ENCODE measurements at regions not wholly inside any gene's neighbourhood (a gene's known extent, or its start where the extent isn't known, plus 50 kb on each side); places are given as distances from the start of the nearest gene placed in this dataset.
A peak's percentile ranks its signal among the peaks of the same experiment; 100 is the strongest.
"Not testable (repeated sequence)": the region's sequence is repeated elsewhere in the genome, so short reads cannot be mapped to it uniquely, and the experiment has no call there.

DNA sequence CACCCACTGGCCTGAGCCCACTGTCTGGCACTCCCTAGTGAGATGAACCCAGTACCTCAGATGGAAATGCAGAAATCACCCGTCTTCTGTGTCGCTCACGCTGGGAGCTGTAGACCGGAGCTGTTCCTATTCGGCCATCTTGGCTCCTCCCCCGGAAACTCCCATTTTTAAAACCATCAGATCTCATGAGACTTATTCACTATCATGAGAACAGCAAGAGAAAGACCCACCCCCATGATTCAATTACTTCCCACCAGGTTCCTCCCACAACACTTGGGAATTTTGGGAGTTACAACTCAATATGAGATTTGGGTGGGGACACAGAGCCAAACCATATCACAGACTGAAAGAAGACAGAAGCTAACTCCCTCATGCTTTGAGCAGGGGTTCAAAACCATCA lies 134.5 kb downstream of the SLC39A8 start:
- not testable (repeated sequence) for DNase-seq (ENCODE audit: low spot score)

GRCh38 chr4:102204634-102205033 lies 140.6 kb downstream of the SLC39A8 start:
- DNase-seq (ENCODE audit: low spot score): not testable (repeated sequence)

DNA sequence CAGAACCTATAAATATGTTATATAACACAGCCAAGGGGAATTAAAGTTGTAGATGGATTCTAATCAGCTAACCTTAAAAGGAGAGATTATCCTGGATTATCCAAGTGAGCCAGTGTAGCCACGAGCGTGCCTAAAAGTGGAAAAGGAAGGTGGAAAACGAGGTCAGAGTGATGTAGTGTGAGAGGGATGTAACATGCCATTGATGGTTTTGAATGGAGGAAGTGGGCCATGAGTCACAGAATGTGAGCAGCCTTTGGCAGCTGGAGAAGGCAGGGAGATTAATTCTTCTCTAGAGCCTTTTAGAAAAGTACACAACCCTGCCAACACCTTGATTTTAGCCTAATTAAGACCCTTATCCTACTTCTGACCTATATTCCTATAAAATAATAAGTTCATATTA lies 149.1 kb downstream of the SLC39A8 start:
- DNase-seq (ENCODE audit: low spot score): peak; percentile 29

- DNase-seq (ENCODE audit: low spot score): no peak
These were observed 152.1 kb downstream of the SLC39A8 start for GRCh38 chr4:102193145-102193544.

GRCh38 chr4:102180046-102180445 lies 165.2 kb downstream of the SLC39A8 start:
- DNase-seq (ENCODE audit: low spot score): no peak

- DNase-seq (ENCODE audit: low spot score): peak; percentile 31
These were observed 170.5 kb downstream of the SLC39A8 start for GRCh38 chr4:102174719-102175189.

- DNase-seq (ENCODE audit: low spot score): no peak
These were observed 172.9 kb downstream of the SLC39A8 start for GRCh38 chr4:102172341-102172740.

- no peak for DNase-seq (ENCODE audit: low spot score)
These were observed 174.4 kb downstream of the SLC39A8 start for GRCh38 chr4:102170910-102171309.

- DNase-seq (ENCODE audit: low spot score): peak; percentile 29
These were observed 175.9 kb downstream of the SLC39A8 start for GRCh38 chr4:102169345-102169744.

DNA sequence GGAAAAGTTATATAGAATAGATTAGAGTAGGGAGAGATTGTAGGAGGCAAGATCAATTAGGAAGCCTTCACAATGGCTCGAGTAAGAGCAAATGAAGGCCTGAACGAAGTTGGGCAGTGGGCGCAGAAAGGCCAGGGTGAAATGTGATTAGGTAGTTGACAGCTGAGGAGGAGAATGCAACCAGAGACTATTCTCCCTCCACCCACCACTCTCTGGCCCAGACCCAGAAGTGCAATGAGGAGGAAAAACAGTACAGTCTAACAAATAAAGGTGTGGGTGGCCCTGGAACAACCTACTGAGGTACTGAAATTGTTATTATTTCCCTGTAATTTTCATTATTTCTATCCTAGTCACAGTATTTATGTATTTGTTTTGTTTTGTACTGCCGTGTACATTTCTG lies 176.7 kb downstream of the SLC39A8 start:
- DNase-seq (ENCODE audit: low spot score): no peak

GRCh38 chr4:102165584-102165983 lies 179.7 kb downstream of the SLC39A8 start:
- DNase-seq (ENCODE audit: low spot score): no peak

- DNase-seq (ENCODE audit: low spot score): peak; percentile 73
These were observed 181.7 kb downstream of the SLC39A8 start for GRCh38 chr4:102163404-102164140.

- peak; percentile 47 for DNase-seq (ENCODE audit: low spot score)
These were observed 187.3 kb downstream of the SLC39A8 start for GRCh38 chr4:102157984-102158383.

GRCh38 chr4:102153391-102153790 lies 191.9 kb downstream of the SLC39A8 start:
- no peak for DNase-seq (ENCODE audit: low spot score)

- no peak for DNase-seq (ENCODE audit: low spot score)
These were observed 193.6 kb downstream of the SLC39A8 start for GRCh38 chr4:102151696-102152095.

GRCh38 chr4:102143433-102143832 lies 201.8 kb downstream of the SLC39A8 start:
- DNase-seq (ENCODE audit: low spot score): no peak

- no peak for DNase-seq (ENCODE audit: low spot score)
These were observed 203.4 kb downstream of the SLC39A8 start for GRCh38 chr4:102141842-102142241.

DNA sequence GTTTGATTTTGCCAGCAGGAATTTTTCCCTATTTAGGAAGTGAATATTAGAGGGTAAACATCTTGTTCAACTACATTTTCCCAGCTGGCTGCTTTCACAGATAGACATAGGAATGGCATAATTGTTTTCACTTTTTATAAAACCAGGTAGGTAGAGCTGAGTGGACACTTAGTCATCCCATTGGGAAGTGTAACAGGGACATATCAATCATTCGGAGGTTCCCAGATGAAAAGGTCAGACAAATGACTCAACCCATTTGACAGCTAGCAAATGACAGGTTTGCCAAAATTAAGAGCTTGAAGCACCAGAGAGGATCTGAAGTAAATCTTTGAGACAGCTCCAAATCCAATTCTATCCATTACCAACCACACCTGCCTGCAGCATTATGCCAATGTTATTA lies 205.3 kb downstream of the SLC39A8 start:
- DNase-seq (ENCODE audit: low spot score): peak; percentile 78

- peak; percentile 76 for DNase-seq (ENCODE audit: low spot score)
These were observed 206.1 kb downstream of the SLC39A8 start for GRCh38 chr4:102139132-102139573.

GRCh38 chr4:102137217-102137616 lies 208.1 kb downstream of the SLC39A8 start:
- no peak for DNase-seq (ENCODE audit: low spot score)

GRCh38 chr4:102129810-102130209 lies 215.5 kb downstream of the SLC39A8 start:
- no peak for DNase-seq (ENCODE audit: low spot score)
